Activated CD4-positive, alpha-beta T cell treated with anti-CD3 and anti-CD28 coated beads, Interleukin-2, Interleukin-4, amounts not matched to agents 100 ng/mL and 50 ng/mL, durations not matched to agents 16 hours and 8 hours (primary cell): ENCODE measurements at regions not wholly inside any gene's neighbourhood (a gene's known extent, or its start where the extent isn't known, plus 50 kb on each side); places are given as distances from the start of the nearest gene placed in this dataset.
"Not testable (repeated sequence)": the region's sequence is repeated elsewhere in the genome, so short reads cannot be mapped to it uniquely, and the experiment has no call there.

Experiments
- DNase-seq: peaks from one replicate; pipeline ENCODE4 v3.0.0-alpha.2; 2020; ENCODE audit warnings: low spot score

DNA sequence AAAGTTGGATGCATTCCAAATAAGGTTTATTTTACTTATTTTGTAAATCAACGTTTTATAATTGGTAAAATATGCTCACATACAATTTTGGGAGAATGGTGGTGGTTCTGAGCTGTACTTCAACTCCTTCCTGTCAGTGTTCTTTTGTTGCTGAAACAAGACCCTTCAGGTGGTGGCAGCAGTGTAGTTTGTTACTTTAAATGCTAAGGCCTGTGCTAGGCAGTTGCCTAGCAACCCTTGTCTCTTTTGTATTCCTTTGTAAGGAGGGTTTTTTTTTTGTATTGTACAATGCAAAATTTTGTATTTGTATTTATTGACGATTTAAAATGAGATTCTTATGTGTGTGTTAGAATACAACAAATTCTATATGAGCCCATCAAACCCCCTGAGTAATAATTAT is 166.0 kb upstream of the FAM98A start:
- DNase-seq, result no peak

DNA sequence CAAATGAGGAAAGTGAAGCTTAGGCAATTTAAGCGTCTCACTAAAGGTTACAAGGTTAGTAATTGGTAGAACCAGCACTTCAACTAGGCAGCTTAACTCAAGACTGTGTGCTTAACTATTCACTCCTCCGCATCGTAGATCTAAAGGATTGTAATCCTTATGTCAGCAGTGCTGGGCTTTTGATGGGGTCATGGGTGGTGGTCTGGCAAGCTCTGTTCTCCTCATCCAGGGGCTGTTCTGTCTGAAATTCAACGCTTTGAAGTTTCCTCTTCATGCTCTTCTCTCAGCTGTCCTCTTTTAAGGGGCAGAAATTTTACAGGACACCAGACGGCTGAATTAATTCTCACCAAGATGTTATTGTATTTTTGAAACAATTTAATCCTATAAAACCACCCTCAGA is 165.5 kb upstream of the FAM98A start:
- DNase-seq, result no peak

DNA sequence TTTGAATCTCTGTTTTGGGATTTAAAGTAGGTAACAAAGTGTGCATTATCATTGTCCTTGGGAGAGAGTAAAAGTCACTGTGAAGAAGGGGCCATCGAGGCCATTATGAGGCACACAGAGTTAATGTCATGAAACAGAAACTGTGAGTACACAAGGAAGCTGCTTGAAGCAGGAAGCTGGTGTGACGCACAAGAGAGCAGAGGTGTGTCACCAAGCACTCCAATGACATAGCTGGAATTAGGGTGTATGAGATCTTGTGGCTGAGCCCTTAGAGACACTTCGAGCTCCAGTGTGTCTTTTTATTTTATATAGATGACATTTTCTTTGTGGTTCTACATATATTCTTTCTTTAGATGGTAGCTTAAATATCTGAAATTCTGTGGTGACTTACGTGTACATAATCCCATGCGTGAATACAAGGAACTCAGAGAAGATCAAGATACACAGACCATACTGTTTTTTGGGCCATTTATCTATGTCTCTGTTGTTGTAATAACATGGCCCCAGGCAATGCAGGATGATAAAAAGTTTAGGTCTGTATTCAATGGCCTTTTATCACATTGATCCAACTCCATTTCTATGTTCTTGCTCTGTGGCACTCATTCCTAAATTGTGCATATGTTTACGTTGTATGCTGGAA is 164.7 kb upstream of the FAM98A start:
- no peak for DNase-seq

DNA sequence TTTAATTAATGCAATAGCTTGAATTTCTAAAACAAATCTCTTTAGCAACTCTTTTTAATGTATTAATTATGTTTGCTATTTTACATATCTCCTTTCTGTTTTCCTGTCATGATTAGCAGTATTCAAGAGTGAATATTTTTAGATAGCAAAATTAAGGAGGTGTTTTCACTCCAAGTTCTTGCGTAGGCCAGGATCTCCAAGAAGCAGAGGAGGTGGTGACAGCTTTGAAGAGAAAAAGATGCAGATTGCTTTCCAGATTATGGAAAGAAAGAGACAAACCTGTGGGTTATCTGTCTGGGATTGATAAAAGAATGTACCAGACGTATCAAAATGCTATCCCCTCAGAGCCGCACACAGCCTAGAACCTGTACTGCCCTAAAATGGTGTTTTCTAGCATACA is 163.5 kb upstream of the FAM98A start:
- no peak for DNase-seq

DNA sequence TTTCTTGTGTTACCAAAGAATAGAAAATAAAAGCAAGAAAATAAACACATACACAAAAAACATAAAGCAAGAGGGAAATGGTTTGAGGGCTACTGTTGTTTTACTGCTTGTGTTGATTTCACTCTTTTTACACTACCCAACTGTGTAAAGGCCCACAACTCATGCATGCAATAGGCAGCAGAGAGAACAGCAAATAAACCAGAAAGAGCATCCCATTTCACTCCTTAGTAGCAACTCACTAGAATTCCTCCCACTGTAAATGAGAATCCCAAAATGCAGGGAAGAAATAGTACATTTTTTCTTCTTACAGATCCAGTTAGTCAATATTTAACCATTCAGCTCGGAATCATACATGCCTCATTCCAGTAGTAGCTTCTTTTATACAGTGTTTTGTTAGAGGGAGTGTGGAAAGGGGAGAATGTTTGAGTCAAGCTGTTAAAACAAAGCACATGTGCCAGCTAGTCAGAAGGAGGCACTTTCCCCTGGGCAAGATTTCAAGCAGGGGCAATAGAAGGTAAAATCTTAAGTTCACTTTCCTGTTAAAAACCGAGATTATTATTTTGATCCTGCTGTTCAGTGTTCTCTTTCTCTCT is 147.2 kb upstream of the FAM98A start:
- DNase-seq, result no peak

DNA sequence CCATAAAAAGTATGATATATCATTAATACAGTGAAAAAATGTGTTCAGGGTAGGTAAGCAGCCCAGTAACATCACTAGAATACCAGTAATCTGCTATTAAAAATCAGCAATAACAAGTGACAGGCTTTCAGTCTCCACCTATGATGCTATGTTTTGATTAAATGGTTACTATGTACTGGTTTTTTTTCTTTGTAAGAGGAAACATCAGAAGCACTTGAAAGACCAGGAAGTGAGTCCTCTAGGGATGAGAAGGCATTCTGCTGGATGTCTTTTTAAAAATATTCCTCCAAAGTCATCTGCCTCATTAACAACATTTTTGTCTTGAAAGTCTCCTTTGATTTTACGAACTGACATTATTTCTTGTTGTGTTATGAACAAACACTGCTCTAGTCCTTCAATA is 136.0 kb upstream of the FAM98A start:
- no peak for DNase-seq

DNA sequence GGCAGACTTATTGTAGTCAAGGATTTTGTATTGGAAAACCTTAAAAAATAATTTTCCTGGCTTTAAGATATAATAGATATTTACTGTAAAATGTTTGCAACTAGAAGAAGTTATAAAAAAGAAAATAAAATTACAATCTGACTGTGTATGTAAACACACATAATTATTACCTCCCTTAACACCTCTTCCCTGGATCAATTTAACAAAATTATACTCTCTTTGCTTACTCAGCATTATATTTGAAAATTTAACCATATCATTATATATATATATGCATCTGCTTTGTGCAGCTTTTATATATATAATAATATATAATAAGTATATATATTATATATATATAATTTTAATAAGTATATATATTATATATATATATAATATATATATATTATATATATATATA is 131.7 kb upstream of the FAM98A start:
- DNase-seq, result no peak

DNA sequence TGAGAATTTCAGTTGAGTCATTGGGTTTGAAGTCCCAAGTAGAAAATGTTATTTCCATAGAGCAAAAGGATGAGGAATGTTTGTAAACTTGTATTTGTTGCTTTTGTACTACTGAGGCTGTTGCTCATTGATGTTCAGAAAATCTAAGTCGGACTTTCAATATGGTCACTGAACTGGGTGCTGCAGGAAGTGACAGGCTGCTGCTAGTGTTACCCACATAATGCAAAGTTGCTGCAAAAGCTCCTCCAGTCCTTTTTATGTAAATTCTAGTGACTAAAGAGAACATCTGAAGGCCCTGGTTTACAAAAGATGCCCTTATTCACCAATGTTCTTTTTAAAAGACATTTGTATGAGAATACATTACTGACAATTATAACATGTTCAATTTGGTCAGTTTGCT is 131.1 kb upstream of the FAM98A start:
- DNase-seq, result no peak

DNA sequence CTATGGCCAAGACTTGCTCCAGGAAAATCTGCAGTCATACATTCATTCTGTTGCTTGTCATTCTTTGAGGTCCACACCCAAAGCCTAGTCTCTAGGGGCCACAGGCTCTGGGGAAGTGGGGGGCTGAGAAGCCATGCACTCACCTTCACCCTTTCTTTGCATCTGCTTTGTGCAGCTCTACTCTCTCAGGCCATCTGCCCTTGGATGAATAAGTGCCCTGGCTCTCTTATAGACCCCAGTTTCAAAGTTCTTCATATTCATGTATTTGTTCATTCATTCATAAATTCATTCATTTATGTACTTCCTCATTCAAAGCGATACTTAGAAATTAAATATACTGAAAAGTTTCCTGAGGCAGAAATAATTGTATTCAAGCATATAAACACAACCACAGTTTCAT is 130.3 kb upstream of the FAM98A start:
- DNase-seq, result no peak

DNA sequence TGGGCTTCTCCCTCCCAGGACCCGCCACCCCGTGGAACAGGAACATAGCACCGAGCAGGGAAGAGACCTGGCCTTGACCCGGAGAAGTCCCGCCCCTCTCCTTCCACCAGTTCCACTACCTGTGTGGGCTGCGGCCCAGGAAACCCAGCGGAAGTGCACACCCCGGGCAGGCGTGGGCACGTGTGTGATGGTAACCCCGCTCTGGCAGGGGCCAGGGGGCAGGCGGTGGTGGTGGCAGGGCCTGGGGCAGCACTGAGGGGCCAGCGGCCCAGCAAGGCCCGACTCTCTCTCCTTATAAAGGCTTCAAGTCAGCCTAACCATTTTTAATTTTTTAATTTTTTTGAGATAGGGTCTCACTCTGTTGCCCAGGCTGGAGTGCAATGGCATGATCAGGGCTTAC is 129.0 kb upstream of the FAM98A start:
- no peak for DNase-seq

DNA sequence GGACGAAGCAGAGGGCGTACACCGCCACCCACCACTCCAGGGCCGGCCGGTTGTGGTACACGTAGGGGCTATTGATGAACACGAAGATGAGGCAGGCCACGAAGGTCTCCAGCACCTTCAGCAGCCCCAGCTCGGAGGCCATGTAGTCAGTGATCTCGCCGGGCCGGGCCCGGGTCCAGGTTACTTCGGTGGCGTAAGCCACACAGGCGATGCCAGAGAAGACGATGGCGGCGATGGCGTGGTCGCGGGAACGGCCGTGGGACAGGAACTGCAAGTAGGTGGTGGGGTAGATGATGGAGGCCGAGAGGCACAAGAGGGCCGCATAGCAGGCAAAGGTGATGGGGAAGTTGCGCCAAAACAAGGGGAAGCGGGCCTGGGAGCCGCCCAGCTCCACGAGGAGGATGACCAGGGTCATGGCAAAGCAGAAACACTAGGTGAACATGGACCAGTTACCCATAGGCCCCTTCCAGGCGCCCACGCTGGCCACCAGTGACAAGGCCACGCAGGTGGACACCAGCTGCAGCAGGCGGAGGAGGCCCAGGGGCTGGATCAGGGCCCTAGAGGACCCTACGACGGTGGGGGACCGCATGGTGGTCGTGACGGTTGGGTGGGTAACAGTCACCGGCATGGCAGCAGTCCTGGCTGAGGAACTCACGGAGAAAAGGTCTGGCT is 128.4 kb upstream of the FAM98A start:
- no peak for DNase-seq

DNA sequence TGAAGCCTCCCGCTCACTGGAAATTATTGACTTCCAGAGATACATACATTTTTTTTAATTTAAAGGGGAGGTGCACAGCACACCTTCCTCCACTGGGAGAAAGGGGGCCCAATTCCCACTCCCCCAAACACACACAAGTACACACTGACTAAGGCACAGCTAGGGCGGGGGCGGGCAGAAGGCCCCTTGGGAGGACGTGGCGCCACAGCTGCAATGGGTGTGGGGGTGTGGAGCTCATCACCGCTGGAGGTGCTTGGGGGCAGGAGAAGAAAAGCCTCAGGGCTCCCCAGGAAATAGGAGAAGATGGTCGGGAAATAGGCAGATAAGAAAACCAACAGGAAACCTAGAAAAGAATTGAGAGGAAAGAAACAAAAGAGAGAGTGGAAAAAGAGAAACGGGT is 127.3 kb upstream of the FAM98A start:
- DNase-seq, result no peak

DNA sequence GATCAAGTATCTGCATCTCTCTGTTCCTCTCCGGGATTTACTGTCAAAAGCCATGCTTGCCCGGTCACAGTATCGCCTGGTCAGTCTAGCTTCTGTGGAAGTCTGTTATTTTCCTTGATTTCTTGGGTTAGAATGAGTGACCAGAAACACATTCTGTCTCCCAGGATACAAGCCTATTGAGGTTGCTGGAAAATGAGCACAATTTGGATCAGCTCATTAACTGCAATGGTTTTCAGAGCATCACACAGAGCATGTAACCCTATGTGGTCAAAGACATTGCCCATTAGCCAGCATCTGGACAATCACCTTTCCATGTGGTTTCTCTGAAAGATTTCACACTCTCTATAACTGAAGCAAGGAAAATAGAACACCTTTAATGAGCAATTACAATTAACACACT is 124.2 kb upstream of the FAM98A start:
- no peak for DNase-seq

DNA sequence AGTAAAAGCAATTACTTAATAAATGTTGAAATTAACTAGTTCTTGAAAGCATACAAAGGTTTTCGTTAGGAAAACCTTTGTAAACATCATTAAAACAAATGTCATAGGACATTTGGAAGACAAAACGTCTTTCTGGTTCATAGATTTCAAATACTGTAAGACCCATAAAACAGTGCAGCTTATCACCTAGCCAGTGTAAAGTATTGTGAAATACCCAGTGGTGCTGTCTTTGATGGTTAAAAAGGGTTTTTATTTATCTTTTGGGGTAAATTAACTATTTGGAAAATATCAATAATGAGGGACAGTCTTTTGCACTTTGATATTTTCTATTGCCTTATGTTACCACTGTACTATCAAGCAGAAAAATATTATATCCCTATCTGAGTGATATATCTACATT is 120.0 kb upstream of the FAM98A start:
- no peak for DNase-seq

DNA sequence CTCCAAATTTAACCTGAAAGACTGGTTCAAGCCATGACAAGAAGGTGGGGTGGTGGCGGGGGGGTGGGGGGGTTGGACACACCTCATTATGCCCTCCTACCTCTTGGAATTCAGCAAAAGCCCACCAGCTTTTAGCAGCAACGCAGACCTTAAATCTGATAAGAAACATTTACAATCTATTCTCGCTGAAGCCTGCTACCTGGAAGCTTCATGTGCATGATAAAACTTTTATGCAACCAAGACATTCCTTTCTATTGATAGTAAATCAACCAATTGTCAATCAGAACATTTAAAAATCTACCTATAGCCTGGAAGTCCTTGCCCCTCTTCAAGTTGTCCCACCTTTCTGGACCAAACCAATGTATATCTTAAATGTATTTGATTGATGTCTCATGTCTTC is 113.6 kb upstream of the FAM98A start:
- DNase-seq, result no peak

DNA sequence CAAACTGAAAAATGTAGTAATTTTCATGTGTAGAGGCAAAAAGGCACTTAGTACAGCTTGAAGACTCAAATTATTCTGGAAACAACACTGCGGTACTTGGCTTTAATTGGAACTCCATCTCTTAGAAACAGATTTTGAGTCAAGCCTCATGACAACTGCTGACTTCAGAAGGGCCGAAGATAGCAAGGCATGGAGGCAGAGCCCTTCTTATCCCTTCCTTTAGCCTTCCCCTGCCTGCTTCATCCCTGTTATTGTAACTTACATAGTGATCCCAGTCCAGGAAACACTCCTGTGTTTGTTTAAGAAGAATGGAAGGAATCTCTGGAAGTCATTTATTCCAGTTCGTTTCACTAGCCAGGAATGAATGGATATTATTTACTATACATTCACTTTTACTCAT is 110.9 kb upstream of the FAM98A start:
- no peak for DNase-seq

DNA sequence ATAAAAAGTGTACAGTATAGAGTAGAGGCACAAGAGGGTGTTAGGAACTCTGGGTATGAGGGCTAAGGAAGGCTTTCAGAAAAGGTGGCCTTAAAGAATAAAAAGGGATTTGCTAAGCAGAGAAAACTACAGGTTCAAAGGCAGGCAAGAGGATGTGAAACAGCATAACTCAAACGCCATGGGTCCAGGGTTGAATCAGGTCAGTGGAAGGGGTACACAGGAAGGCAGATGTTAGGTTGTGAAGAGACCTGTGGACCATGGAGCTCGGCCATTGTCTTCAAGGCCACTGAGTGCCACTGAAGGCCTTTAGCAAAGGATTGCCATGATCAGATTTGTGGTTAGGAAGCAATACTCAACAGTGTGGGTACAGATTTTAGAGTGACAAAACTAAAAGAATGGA is 108.2 kb upstream of the FAM98A start:
- DNase-seq, result no peak

DNA sequence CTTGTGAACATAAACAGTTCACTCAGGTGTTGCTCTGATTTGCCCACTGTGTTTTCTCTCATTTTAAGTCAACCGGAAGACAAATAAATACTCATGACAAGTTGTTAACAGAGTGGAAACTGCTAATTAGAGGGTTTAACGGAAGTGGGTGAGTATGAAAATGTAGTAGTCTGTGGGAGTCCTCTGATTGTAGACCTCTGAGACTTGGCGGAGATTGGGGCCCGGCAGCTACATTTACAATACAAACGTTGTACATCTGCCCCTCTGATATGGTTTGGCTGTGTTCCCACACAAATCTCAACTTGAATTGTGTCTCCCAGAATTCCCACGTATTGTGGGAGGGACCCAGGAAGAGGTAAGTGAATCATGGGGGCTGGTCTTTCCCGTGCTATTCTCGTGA is 107.3 kb upstream of the FAM98A start:
- no peak for DNase-seq

DNA sequence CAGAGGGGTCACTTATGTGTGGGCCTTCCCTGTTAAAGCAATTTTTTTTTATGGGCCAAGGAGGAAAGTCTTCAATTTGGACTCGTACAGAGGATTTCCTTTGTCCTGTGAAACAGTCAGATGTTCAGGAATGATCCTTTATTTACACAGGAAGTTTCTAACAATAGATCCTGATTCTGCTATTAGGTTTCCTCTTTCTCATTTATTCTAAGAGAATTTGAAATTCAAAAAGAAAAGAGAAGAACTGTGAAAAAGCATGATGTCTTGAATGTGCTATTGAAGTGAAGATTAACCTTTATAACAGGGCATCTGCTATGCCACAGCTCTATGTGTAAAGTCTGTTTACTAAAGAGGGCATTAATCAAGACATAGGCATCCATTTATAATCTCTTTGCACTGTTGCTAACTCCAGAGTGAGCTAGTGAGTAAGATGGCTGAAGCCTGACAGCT is 105.3 kb upstream of the FAM98A start:
- no peak for DNase-seq

DNA sequence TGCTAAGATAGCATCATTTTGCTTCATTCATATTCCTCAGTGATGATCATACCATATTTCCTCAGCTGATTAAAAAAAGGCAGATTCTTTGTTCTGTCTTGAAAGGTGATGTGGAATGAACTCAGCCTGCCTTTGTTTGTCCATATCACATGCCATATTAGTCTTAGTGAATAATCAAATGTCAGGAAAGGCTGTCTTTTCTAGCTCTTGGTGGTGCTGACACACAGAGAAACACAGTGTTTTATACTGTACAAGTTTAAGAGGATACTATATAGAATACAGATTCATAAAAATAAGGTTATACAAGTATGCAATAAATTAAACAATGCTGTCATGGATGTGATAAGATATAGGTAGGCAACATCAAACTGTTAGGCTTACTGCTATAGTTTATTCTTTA is 97.1 kb upstream of the FAM98A start:
- no peak for DNase-seq

DNA sequence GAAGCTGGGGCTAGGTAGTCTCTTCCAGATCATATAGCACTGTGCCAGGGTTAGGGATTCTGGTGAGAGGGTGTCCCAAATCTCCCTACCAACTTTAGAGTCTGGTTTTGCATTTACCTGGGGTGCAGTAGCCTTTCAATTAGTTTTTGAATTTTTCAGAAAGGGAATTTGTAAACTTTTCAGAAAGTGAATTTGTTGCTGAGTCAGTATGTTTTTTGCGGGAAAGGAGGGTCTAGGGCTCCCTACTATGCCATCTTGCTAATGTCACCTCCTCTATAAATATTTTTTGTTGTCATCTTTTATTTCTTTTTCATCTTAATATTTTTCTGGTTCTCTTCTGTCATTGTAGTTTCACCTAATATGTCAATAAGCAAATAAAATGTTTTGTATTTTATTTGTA is 95.8 kb upstream of the FAM98A start:
- DNase-seq, result no peak

DNA sequence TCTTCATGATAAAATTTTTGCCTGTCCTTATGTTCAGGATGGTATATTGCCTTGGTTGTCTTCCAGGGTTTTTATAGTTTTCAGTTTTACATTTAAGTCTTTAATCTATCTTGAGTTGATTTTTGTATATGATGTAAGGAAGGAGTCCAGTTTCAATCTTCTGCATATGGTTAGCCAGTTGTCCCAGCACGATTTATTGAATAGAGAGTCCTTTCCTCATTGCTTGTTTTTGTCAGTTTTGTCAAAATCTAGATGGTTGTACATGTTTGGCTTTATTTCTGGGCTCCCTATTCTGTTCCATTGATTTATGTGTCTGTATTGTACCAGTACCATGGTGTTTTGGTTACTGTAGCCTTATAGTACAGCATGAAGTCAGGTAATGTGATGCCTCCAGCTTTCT is 91.6 kb upstream of the FAM98A start:
- not testable (repeated sequence) for DNase-seq

DNA sequence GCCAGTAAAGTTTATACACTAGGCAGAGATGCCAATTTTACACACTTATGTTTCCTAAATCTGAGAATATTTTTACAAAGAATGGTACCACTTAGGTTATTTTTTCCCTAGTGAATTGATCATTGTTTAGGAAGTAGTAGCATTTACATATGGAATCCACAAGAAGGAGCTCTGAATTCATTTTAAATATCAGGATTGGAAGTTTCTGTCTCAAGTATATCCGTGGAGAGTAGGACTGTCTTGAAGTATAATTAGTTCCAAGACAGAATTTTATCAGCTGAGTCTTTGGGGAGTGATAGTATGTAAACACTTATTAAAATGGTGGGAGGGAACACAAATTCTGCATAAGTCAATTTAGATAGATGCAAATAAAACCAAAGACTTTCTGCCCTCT is 82.3 kb upstream of the FAM98A start:
- no peak for DNase-seq
